Spleen (tissue), 11 donors: ENCODE measurements at regions not wholly inside any gene's neighbourhood (a gene's known extent, or its start where the extent isn't known, plus 50 kb on each side); places are given as distances from the start of the nearest gene placed in this dataset.

Source experiments
- DNase-seq: peaks from one replicate; pipeline ENCODE4 v3.0.0-alpha.2; 2020
- H3K27ac ChIP-seq, 8 donors: fragments of 200-600 bp; sonication (generic) in 7 of 8; 1 replicate in 4 of 8; 2 replicates in 4 of 8; pipeline versions ENCODE4 v1.5.0 to v1.8.0; 2016 to 2021; ENCODE audit warnings: inconsistent platforms in 4 of 8, mild to moderate bottlenecking in 4 of 8, moderate library complexity in 1 of 8
- H3K27me3 ChIP-seq, 7 donors: fragments of 200-600 bp; sonication (generic) in 6 of 7; replicated peaks in 1 of 7; 1 replicate in 4 of 7; 2 replicates in 3 of 7; pipeline versions ENCODE4 v1.5.0 to v1.8.0; 2016 to 2021; ENCODE audit warnings: inconsistent platforms in 3 of 7, mild to moderate bottlenecking in 1 of 7
- H3K36me3 ChIP-seq, 6 donors: fragments of 200-600 bp; sonication (generic) in 5 of 6; 1 replicate in 4 of 6; 2 replicates in 2 of 6; pipeline versions ENCODE4 v1.5.0 to v1.8.0; 2016 to 2021; ENCODE audit warnings: inconsistent platforms in 2 of 6
- H3K4me1 ChIP-seq, 6 donors: fragments of 200-600 bp; sonication (generic) in 5 of 6; 1 replicate in 3 of 6; 2 replicates in 3 of 6; pipeline versions ENCODE4 v1.5.0 to v1.8.0; 2016 to 2021; ENCODE audit warnings: inconsistent platforms in 3 of 6
- H3K4me3 ChIP-seq, 8 donors: fragments of 200-600 bp; sonication (generic) in 7 of 8; 1 replicate in 4 of 8; 2 replicates in 4 of 8; pipeline versions ENCODE4 v1.5.0 to v1.8.0; 2016 to 2021; ENCODE audit warnings: inconsistent platforms in 4 of 8, mild to moderate bottlenecking in 4 of 8, moderate library complexity in 2 of 8
- H3K9me3 ChIP-seq, 8 donors: fragments of 200-600 bp; sonication (generic) in 7 of 8; 1 replicate in 4 of 8; 2 replicates in 4 of 8; pipeline versions ENCODE4 v1.5.0 to v1.8.0; 2016 to 2021; ENCODE audit warnings: inconsistent platforms in 4 of 8
- POLR2A ChIP-seq, 3 donors: fragments of 450-650 bp; IDR thresholded peaks; one replicate each; pipeline ENCODE4 v1.5.1; 2017; ENCODE audit warnings: antibody characterized with exemption in 3 of 3, mild to moderate bottlenecking in 1 of 3
- POLR2AphosphoS5 ChIP-seq, 3 donors: sonication (generic); formaldehyde crosslinking; IDR thresholded peaks; one replicate each; pipeline ENCODE4 v1.5.1; 2017; ENCODE audit warnings: antibody characterized with exemption in 3 of 3
- WGBS, 5 donors: extraction: QIAGEN DNeasy Blood & Tissue Kit in 3 of 5; methylation state at CpG; one replicate each; pipeline versions ENCODE4 v1.1.5 to v1.1.7; 2013 to 2018; 5-methylcytosine and 5-hydroxymethylcytosine counted together
- intact Hi-C: fragments of 100-400 bp; cut with DNase I; formaldehyde crosslinking; loops from one replicate; pipeline ENCODE4 v1.15.0; 2023; ENCODE audit warnings: low total_unique reads
- TF ChIP-seq, protein P1 (sequence below), 11 experiments: fragments of 200-600 bp in 7 of 11; fragments of 450-650 bp in 4 of 11; sonication (generic) in 4 of 11; IDR thresholded peaks in 8 of 11; conservative IDR thresholded peaks in 3 of 11; 1 replicate in 7 of 11; 2 replicates in 4 of 11; pipeline versions ENCODE4 v1.4.0 to v1.8.0; 2016 to 2021; ENCODE audit warnings: antibody characterized with exemption in 11 of 11, inconsistent platforms in 4 of 11, mild to moderate bottlenecking in 1 of 11
- donor health status: healthy with polysubstance abuse.
- donor health status: DM: no; HTN: no; CAD: no; lungs with moderate emphysema.
- donor health status: DM: no; HTN: no; CAD: no.
- donor health status: Bipolar disorder and iron deficiency.
- donor health status: healthy.
- donor health status: DM: no; HTN: no; CAD: no.
- donor health status: DM: yes; HTN: yes; CAD: no.

GRCh38 chr18:24926649-24927048, 425.3 kb downstream of the ZNF521 start:
- intact Hi-C loops, result no loop called here
- H3K27ac ChIP-seq, result no peak overlapping the region
- WGBS, 5 donors, result 57 to 73% (median 65%) methylated on average over 1 of the region's 1 CpG
- no peaks in the 10 kb centered on the region for H3K27me3 ChIP-seq
- TF ChIP-seq POLR2A (IDR thresholded peaks at IDR 0.05), result no peak
- TF ChIP-seq, protein P1, sequence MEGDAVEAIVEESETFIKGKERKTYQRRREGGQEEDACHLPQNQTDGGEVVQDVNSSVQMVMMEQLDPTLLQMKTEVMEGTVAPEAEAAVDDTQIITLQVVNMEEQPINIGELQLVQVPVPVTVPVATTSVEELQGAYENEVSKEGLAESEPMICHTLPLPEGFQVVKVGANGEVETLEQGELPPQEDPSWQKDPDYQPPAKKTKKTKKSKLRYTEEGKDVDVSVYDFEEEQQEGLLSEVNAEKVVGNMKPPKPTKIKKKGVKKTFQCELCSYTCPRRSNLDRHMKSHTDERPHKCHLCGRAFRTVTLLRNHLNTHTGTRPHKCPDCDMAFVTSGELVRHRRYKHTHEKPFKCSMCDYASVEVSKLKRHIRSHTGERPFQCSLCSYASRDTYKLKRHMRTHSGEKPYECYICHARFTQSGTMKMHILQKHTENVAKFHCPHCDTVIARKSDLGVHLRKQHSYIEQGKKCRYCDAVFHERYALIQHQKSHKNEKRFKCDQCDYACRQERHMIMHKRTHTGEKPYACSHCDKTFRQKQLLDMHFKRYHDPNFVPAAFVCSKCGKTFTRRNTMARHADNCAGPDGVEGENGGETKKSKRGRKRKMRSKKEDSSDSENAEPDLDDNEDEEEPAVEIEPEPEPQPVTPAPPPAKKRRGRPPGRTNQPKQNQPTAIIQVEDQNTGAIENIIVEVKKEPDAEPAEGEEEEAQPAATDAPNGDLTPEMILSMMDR (IDR thresholded peaks at IDR 0.05 in 8 of 11, conservative IDR thresholded peaks at IDR 0.05 in 3 of 11), result no peak
- TF ChIP-seq POLR2AphosphoS5 (IDR thresholded peaks at IDR 0.05), result no peak
- no peak overlapping the region for H3K4me3 ChIP-seq
- peaks cover 0 to 14% (median 7%) of the 10 kb centered on the region in 6 donors for H3K4me1 ChIP-seq
- no peaks in the 10 kb centered on the region for H3K36me3 ChIP-seq
- no peaks in the 10 kb centered on the region for H3K9me3 ChIP-seq
- DNase-seq, result no peak

DNA sequence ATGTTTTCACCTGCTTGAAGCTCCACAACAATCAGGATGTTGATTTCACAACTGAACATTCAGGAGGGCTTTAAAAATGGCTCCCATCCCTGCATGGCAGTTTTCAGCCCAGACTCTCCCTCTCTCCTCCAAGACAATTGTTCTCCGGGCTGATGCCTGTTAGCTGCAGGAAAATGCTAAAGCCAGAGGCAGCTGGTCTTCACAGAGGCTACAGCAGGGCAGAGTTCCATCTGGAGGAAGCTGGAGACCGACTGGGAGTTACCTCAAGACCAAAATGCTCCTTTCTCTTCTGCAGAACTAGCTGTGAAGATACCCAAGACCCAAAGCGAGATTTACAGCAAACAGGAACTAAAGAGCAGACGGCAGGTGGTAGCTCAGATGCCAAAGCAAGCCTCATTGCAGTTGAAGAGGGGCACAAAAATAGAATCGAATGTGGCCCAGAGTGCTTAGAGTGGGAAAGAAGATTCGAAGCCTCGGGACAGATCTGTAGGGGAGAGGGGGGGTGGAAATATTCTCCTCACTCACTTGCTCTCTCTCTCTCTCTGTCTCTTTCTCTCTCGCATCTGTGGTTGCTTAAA, 423.6 kb downstream of the ZNF521 start:
- TF ChIP-seq, protein P1 (IDR thresholded peaks at IDR 0.05 in 8 of 11, conservative IDR thresholded peaks at IDR 0.05 in 3 of 11), result no peak
- TF ChIP-seq POLR2AphosphoS5 (IDR thresholded peaks at IDR 0.05) (no peak), POLR2A (IDR thresholded peaks at IDR 0.05) (no peak)
- 37 to 51% (median 40%) methylated on average over 8 of the region's 8 CpGs for WGBS, 5 donors
- no peak for DNase-seq
- Histone ChIP-seq H3K4me3 (no peak overlapping the region), H3K4me1 (peaks cover 0 to 5% (median 0%) of the 10 kb centered on the region in 6 donors), H3K36me3 (no peaks in the 10 kb centered on the region), H3K27ac (peak overlapping the region in 1 of 8 donors; percentile 48), H3K27me3 (no peaks in the 10 kb centered on the region), H3K9me3 (no peaks in the 10 kb centered on the region)
- intact Hi-C loops, result no loop called here

DNA sequence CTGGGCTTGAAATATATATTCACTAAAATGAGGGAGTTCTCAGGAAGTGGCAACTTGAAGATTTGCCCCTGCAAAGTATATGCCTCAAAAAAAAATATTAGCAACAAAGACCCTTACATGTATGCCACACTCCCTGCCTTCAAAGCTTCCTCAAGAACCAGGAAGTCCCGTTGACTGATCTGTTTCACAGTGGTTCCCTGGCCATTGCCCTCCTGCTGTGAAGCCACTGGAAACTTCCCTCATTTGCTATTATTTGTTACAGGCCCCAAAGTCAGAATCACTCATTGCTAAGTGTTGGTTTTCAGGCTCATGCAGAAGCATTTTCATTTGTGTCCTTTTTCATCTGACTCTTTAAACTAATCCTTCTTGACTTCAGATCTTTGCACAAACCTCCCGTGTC, 421.5 kb downstream of the ZNF521 start:
- Histone ChIP-seq H3K4me1 (peaks cover 0 to 5% (median 0%) of the 10 kb centered on the region in 6 donors), H3K27ac (no peak overlapping the region), H3K9me3 (no peaks in the 10 kb centered on the region), H3K27me3 (no peaks in the 10 kb centered on the region), H3K36me3 (no peaks in the 10 kb centered on the region), H3K4me3 (no peak overlapping the region)
- TF ChIP-seq POLR2A (IDR thresholded peaks at IDR 0.05) (no peak), POLR2AphosphoS5 (IDR thresholded peaks at IDR 0.05) (no peak)
- TF ChIP-seq, protein P1 (IDR thresholded peaks at IDR 0.05 in 8 of 11, conservative IDR thresholded peaks at IDR 0.05 in 3 of 11), result no peak
- DNase-seq, result no peak
- 66 to 74% (median 70%) methylated on average over 2 of the region's 2 CpGs for WGBS, 5 donors
- intact Hi-C loops, result loop anchor here (10.0 kb wide), 1 partner anchor 56 kb away; no protein-coding TSS in a partner anchor

GRCh38 chr18:24930971-24931370, 421.0 kb downstream of the ZNF521 start:
- Histone ChIP-seq H3K27ac (no peak overlapping the region), H3K36me3 (no peaks in the 10 kb centered on the region), H3K27me3 (no peaks in the 10 kb centered on the region), H3K4me3 (no peak overlapping the region), H3K4me1 (peaks cover 0 to 5% (median 0%) of the 10 kb centered on the region in 6 donors), H3K9me3 (no peaks in the 10 kb centered on the region)
- 54 to 64% (median 60%) methylated on average over 6 of the region's 6 CpGs for WGBS, 5 donors
- DNase-seq, result no peak
- TF ChIP-seq, protein P1 (IDR thresholded peaks at IDR 0.05 in 8 of 11, conservative IDR thresholded peaks at IDR 0.05 in 3 of 11), result no peak
- TF ChIP-seq POLR2A (IDR thresholded peaks at IDR 0.05) (no peak), POLR2AphosphoS5 (IDR thresholded peaks at IDR 0.05) (no peak)
- intact Hi-C loops, result loop anchor here (10.0 kb wide), 1 partner anchor 56 kb away; no protein-coding TSS in a partner anchor
